ENCODE measurements at regions not wholly inside any gene's neighbourhood (a gene's known extent, or its start where the extent isn't known, plus 50 kb on each side); places are given as distances from the start of the nearest gene placed in this dataset.

DNA sequence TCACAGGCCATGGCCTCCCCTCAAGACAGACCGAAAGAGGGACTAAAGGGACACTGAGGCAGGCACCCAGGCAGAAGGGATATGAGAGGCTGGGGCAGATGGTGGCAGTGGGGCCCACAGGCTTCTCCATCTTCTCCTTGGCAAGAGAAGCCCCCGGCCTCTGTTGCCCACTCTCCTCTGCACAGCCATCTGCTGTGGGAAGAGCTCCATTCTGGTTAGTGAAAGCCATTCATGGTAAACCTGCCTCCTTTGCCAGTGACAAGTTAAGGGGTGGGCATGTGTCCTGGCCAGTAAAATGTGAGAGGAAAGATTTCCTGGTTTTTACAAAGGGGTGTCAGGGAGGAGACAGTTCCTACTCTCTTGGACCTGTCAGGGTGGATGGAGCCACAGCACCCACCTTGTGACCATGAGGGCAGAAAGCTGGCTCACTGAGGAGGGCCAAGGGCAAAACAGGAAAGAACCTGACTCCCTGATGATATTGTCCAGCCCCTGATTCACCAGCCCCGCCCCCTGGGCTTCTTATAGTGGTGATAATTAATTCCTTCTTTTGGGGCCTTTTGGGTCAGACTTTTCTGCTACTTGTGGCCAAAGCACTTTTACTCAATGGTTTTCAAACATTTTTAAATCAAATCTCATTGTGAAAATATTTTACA, 130.4 kb upstream of the SMAD3 start:
- Histone ChIP-seq H4K20me1 (ENCODE audit: insufficient read depth) (no peaks in the 10 kb centered on the region), H3K79me2 (ENCODE audit: insufficient read depth, low read length) (no peaks in the 10 kb centered on the region), H3K27me3 (ENCODE audit: insufficient read depth, low read length) (no peaks in the 10 kb centered on the region), H3K4me3 (replicated peaks in 1 of 2; ENCODE audit: low read depth in 1 of 2, low read length in 2 of 2) (no peak overlapping the region), H3K9ac (ENCODE audit: low read length) (no peak overlapping the region), H2AFZ (ENCODE audit: low read depth, low read length, poor library complexity, severe bottlenecking) (no peak overlapping the region), H3K9me3 (ENCODE audit: control insufficient read depth in 1 of 2, insufficient read depth in 1 of 2, low read depth in 1 of 2, low read length in 2 of 2) (peaks cover 0 to 24% of the 10 kb centered on the region in 2 experiments; a peak in 1 of 4 replicates), H3K27ac (ENCODE audit: low read depth, low read length) (no peak overlapping the region), H3K9me2 (ENCODE audit: insufficient read depth) (no peaks in the 10 kb centered on the region), H3K4me1 (ENCODE audit: control insufficient read depth in 1 of 2, insufficient read depth in 2 of 2, low read length in 2 of 2) (peaks cover 31 to 35% of the 10 kb centered on the region in 2 experiments), H3K4me2 (ENCODE audit: low read length) (no peak overlapping the region), H3K36me3 (ENCODE audit: control insufficient read depth in 1 of 2, insufficient read depth in 2 of 2, low read length in 2 of 2) (no peaks in the 10 kb centered on the region)
- TF ChIP-seq CBX3 (IDR thresholded peaks at IDR 0.05; ENCODE audit: low read depth) = no peak
- TF ChIP-seq TCF7L2 (IDR thresholded peaks at IDR 0.05; ENCODE audit: borderline replicate concordance, extremely low read depth, insufficient read depth, insufficient read length) = no peak
- no peak for TF ChIP-seq POLR2AphosphoS5 (IDR thresholded peaks at IDR 0.05; ENCODE audit: low read depth, low read length)
- TF ChIP-seq, protein P1, sequence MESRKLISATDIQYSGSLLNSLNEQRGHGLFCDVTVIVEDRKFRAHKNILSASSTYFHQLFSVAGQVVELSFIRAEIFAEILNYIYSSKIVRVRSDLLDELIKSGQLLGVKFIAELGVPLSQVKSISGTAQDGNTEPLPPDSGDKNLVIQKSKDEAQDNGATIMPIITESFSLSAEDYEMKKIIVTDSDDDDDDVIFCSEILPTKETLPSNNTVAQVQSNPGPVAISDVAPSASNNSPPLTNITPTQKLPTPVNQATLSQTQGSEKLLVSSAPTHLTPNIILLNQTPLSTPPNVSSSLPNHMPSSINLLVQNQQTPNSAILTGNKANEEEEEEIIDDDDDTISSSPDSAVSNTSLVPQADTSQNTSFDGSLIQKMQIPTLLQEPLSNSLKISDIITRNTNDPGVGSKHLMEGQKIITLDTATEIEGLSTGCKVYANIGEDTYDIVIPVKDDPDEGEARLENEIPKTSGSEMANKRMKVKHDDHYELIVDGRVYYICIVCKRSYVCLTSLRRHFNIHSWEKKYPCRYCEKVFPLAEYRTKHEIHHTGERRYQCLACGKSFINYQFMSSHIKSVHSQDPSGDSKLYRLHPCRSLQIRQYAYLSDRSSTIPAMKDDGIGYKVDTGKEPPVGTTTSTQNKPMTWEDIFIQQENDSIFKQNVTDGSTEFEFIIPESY (IDR thresholded peaks at IDR 0.05; ENCODE audit: extremely low read depth, insufficient replicate concordance, low read length) = no peak
- no peak for TF ChIP-seq FOSL1 (IDR thresholded peaks at IDR 0.05; ENCODE audit: low read depth)
- TF ChIP-seq SP1 (IDR thresholded peaks at IDR 0.05; ENCODE audit: low read depth) = no peak
- TF ChIP-seq, protein P2, sequence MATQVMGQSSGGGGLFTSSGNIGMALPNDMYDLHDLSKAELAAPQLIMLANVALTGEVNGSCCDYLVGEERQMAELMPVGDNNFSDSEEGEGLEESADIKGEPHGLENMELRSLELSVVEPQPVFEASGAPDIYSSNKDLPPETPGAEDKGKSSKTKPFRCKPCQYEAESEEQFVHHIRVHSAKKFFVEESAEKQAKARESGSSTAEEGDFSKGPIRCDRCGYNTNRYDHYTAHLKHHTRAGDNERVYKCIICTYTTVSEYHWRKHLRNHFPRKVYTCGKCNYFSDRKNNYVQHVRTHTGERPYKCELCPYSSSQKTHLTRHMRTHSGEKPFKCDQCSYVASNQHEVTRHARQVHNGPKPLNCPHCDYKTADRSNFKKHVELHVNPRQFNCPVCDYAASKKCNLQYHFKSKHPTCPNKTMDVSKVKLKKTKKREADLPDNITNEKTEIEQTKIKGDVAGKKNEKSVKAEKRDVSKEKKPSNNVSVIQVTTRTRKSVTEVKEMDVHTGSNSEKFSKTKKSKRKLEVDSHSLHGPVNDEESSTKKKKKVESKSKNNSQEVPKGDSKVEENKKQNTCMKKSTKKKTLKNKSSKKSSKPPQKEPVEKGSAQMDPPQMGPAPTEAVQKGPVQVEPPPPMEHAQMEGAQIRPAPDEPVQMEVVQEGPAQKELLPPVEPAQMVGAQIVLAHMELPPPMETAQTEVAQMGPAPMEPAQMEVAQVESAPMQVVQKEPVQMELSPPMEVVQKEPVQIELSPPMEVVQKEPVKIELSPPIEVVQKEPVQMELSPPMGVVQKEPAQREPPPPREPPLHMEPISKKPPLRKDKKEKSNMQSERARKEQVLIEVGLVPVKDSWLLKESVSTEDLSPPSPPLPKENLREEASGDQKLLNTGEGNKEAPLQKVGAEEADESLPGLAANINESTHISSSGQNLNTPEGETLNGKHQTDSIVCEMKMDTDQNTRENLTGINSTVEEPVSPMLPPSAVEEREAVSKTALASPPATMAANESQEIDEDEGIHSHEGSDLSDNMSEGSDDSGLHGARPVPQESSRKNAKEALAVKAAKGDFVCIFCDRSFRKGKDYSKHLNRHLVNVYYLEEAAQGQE (IDR thresholded peaks at IDR 0.05; ENCODE audit: low read depth) = no peak
- no peak for TF ChIP-seq JUND (IDR thresholded peaks at IDR 0.05)
- no peak for TF ChIP-seq ZNF274 (IDR thresholded peaks at IDR 0.05; ENCODE audit: low read depth, low read length)
- no peak for TF ChIP-seq EGR1 (IDR thresholded peaks at IDR 0.05; ENCODE audit: low read depth)
- no peak for TF ChIP-seq ELF1 (IDR thresholded peaks at IDR 0.05; ENCODE audit: borderline replicate concordance, low read depth)
- TF ChIP-seq, protein P3, sequence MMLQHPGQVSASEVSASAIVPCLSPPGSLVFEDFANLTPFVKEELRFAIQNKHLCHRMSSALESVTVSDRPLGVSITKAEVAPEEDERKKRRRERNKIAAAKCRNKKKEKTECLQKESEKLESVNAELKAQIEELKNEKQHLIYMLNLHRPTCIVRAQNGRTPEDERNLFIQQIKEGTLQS (IDR thresholded peaks at IDR 0.05) = no peak
- no peak for TF ChIP-seq ZFX (IDR thresholded peaks at IDR 0.05)
- no peak for TF ChIP-seq EZH2 (IDR thresholded peaks at IDR 0.05)
- TF ChIP-seq SRF (IDR thresholded peaks at IDR 0.05; ENCODE audit: low read depth) = no peak
- BruUV-seq (replicated peaks) = no TSS peak
- POLR2A ChIA-PET = no interaction called here
- DNase-seq (ENCODE audit: low read depth, low spot score) (no peak), ATAC-seq (no peak)
- RAD21 ChIA-PET (ENCODE audit: low non-redundant PET in 1 of 2, low total read pairs in 2 of 2, uncharacterized antibody in 2 of 2, unreplicated experiment in 2 of 2) = no interaction called here
- CTCF ChIA-PET = no interaction called here
- intact Hi-C loops (cut with micrococcal nuclease) = no loop called here
